ENCODE measurements at regions not wholly inside any gene's neighbourhood (a gene's known extent, or its start where the extent isn't known, plus 50 kb on each side); places are given as distances from the start of the nearest gene placed in this dataset.
"Not testable (repeated sequence)": the region's sequence is repeated elsewhere in the genome, so short reads cannot be mapped to it uniquely, and the experiment has no call there.

DNA sequence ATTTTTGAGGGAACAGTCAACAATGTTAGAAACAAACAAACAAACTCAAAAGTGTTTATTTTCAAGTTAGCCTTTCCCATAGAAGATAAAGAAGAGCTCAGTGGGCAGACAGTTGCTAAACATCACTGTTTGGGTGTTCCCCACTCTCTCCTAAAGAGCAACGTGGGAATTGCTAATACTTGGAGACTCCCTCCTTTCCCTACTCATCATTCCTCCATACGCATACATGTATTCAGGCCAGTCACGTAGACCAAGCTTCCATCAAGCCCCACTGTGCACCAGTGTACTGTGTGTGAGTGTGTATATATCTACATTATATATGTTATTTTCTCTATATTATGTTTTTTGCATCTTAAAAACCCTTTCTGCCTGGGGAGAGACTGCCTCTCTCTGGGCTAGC, 115.0 kb upstream of the EGFLAM start:
- DNase-seq: no peak

DNA sequence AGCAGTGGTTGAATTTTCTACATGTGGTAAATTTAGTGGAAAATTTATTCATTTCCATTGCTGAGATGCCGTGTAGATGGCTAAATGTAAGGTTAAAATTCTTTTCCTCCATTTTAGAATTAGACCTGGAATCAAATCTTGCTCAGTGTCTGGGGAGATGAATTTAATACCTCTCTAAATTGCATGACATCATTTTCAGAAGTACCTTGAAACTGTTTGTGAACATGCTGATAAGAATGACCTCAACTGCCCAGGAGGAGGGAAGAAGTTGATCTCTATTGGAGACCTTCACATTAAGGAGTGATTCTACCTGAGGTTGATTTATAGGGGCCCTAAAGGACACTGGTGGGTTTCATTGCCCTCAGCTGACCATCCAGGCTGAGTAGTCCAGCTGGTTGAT, 116.7 kb upstream of the EGFLAM start:
- no peak for DNase-seq

DNA sequence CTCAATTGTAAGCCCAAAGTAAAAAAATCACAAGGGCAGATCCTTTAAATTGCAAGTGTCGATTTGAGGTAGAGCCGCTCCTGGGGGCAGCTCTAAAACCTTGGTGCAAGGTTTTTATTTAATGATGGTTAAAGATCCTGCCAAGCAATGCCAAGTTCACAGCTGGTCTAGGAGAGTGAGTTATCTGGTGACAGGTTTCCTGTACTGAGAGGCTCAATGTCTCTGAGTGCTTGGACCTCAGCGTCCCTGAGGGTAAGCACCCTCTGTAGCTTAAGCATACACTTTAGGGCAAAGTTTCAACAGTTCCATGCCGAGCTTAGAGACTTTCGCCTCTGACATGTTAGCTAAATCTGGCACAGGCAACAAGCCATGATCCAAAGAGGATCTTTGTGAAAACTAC, 119.8 kb upstream of the EGFLAM start:
- no peak for DNase-seq

DNA sequence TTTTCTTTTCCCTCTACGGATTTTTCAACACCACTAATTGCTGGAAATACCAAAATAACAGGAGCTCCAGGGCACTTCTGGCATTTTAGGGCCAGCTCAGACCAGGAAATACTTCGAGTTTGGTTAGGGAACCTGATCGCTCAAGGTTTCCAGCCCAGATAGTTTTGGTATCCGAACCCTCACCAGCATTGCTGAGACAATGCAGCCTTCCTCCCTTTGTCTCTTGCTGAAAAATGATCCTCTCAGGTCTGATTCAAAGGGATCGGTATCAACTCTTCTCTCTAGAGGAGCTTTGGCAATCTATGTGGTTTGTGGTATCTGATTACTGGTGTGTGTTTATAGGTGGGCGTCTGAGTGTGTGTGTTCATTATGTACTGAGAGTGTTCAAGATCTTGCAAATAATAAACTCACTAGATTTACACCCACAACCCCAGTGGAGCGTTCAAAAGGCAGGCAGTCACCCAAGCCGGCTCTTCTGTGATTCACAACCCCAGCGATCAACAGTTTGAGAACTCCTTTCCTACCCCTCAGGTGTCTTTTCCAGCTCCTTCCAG, 122.8 kb upstream of the EGFLAM start:
- DNase-seq: no peak

DNA sequence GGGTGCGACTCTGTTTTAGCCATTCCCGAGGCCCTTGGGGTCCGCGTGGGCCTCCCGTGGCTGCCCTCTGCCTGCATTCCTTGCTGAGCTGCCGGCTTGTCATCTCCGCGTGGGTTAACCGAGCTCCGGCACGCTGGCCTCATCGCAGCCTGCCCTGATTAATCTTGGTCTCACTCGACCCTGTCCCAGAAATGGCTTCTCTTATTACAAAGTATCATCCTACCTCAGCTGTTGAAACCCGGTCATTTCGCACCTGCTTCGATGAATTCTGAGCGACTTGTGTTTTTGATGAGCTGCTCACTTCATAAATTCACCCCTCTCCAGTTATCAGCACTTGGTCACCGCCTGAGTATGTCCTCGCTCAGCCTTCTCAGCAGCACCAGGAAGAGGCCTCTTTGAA, 123.5 kb upstream of the EGFLAM start:
- DNase-seq: no peak

DNA sequence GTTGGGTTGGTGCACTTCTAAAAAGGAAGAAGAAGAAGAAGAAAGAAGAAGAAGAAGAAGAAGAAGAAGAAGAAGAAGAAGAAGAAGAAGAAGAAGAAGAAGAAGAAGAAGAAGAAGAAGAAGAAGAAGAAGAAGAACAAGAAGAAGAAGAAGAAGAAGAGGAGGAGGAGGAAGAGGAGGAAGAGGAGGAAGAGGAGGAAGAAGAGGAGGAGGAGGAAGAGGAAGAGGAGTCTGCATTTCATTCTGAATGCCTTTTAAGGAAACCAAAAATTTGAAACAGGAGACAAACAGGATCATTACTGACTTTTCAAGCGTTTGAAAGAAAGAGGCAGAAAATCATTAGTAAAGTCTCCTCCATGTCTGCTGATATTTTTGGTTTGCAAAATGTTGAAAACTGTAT, 124.1 kb upstream of the EGFLAM start:
- not testable (repeated sequence) for DNase-seq

DNA sequence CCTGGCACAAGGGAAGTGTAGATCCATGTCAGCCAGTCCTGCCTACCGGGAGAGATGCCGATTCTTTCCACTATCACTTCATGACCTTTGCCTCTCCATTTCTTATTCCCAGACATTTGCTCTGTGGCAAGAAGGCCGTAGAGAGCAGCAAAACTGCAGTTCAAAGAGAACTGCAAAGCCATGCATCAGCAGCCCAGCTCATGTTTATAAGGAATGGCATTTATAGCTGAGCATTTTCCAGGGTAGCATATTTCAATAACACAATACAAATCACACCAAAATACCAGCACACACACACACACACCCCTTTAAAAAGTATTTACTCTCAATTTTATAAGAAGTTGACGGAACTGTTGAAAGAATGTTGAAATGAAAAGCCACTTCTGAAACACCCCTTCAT, 126.7 kb upstream of the EGFLAM start:
- DNase-seq: no peak

DNA sequence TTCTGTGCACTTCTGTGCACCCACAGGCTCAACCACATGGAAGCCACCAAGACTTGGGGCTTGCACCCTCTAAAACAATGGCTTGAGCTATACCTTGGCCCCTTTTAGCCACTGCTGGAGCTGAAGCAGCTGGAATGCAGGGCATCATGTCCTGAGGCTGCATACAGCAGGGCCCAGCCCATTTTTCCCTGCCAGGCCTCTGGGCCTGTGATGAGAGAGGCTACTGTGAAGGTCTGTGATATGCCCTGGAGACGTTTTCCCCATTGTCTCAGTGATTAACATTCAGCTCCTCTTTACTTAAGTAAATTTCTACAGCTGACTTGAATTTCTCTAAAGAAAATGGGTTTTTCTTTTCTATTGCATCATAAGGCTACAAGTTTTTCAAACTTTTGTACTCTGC, 134.0 kb upstream of the EGFLAM start:
- no peak for DNase-seq

DNA sequence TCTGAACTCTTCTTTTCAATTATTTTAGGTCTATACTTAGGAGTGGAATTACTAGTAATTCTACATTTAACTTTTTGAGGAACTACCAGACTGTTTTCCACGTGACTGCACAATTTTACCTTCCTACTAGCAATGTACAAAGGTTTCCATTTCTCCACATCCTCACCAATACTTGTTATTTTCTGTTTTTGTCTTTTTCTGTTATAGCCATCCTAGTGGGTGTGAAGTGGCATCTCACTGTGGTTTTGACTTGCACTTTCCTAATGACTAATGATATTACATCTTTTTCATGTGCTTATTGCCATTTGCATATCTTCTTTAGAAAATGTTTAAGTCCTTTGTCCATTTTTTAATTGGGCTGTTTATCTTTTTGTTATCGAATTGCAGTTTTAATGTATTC, 136.9 kb upstream of the EGFLAM start:
- no peak for DNase-seq

DNA sequence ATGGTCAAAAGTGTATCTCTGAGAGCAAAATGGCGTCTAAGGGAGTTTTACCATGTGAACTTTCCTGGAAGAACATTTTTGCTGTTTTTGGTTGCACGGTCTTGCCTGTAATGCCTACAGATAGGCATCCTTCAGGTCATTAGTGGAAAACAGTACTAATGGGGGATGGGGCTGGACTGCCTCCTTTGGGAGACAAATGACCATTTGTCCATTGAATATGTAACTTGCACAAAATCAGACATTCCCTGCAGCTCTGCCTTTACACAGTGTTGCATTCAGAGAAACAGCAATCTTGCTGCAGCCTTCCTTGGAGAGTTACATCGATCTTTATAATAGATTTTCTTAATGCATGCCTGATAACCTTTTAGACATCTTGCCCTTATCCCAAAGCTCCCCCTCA, 138.5 kb upstream of the EGFLAM start:
- DNase-seq: no peak

DNA sequence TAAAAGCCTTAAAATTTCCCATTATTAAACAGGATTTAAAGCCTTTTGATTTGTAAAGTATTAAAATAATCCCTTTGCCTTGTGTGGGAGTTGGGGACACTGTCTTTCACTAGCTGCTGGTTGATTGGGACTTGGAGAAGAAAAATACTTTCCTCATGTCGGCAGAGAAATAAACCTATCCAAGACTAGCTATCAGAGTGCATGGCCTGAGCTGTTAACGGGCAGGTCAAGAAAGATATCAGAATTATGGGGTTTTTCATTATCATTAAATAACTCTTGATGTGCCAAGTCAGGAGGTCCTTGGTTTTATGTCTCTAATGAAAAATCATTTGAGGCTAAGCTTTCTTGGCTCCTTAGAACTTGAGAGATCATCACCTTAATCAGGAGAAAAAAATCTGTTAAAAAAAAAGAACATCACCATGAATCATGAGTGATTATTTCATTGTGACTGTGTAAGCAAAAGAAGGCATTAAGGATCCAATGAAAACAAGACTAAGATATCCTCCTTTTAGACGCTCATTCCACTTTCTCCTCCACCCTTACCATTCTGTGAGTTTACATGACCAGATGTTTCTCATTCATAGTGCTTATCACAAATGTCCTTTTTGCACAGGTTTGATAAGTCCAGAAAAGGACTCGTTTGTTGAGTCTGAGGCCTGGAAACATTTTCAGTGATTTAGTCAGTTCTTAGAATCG, 140.4 kb upstream of the EGFLAM start:
- no peak for DNase-seq

DNA sequence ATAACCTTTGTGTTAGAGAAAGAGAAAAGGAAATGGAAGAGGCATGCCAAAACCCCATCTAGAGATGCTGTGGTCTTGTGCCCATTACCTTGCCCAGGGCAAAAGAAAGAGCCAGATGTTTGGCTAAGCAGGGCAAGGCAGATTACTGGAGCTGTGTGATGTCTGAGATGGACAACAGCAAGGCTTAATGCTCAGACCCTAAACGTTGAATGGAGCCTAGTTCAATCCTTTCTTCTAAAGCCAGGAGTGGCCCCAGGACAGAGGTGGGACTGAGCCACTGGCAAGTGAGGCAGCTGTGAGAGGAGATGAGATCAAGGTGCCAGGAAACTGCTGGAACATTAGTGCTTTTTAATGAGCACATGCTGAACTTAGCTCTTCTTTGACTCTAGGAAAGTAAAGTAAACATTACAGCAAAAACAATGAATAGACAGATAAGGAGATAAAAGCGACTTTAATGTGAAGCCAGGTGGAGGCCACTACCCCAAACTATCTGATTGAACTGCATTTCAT, 143.0 kb upstream of the EGFLAM start:
- DNase-seq: no peak

DNA sequence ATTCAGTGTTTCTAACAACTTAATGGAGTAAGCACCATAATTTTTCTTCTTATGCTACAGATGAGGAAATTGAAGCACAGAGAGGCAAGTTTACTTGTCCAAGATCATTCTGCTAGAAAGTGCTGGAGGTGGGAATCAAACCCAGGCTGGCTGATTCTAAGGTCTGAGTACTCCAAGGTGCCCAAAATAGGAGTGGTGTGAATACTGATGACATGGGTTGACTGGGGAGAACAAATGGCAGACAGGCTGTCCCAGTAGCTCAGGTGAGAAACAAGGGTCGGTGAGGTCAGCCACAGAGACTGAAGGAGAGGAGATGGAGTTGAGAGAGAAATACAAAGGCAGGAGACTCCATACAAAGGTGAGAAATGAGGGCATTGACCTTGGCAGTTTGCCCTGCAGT, 144.5 kb upstream of the EGFLAM start:
- no peak for DNase-seq

DNA sequence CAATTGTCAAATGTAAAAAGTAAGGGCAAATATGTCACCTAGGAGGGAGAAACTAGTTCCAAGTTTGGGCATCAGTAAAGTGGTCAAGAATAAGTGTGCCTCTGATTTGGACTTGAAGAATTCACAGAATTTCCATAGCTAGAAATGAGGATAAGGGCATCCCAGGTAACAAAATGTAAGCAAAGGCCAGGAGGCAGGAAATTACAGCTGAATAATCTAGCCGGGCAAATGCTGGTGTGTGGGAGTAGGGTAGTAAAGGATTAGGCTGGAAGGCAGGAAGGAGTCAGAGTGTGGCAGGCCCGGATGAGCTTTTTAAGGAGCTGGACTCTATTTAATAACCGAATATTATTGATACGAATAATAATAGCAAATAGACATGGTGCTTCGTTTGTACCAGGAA, 144.9 kb upstream of the EGFLAM start:
- DNase-seq: no peak

DNA sequence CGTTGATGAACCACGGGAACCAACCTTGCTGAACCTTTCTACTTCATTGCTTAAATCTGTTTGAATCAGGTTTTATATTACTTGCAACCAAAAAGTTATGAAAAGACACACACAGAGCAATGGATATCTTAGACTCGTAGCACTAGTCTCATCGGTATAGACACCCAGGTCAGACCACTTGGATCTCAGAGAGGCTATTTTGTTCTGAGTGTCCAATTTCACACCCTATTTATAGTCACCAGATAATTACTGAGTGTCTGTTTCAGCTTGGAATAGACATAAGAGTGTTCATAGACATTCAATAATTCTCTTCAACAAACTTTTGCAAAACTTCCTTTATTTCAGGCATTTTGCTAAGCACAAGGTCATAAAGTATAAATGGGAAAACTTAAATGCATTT, 145.4 kb upstream of the EGFLAM start:
- no peak for DNase-seq

DNA sequence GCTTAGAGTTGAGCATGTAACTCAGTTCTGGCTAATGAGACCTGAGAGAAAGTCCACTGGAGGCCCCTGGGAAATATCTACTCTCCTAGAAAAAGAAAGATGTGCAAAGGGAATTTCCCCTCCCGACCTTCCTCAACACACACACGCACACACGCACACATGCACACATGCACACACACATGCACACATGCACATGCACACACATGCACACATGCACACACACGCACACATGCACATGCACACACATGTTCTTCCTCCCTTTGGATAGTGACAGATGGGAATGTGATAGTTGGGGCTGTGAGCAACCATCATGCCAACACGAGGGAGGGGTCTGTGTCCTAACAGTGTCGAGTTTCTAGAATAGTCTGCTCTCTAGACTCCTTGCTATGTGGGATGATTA, 148.2 kb upstream of the EGFLAM start:
- DNase-seq: no peak

DNA sequence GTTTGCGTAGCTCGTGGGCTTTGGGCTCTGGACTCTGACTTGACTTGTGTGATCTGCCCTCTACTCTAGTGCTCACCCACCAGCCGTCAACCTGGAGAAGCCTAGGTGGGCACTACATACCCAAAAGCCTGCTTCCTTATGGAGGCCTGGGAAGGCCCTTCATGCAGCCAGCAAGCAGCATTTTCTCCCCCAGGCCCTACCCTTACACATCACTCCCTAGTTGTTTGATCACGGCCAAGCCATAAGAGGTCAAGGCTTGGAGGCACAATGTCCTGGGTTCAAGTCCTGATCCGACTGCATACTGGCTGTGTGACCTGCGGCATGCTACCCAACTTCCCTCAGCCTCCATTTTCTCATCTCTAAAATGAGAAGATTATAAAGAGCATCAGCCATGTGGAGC, 151.3 kb upstream of the EGFLAM start:
- no peak for DNase-seq

DNA sequence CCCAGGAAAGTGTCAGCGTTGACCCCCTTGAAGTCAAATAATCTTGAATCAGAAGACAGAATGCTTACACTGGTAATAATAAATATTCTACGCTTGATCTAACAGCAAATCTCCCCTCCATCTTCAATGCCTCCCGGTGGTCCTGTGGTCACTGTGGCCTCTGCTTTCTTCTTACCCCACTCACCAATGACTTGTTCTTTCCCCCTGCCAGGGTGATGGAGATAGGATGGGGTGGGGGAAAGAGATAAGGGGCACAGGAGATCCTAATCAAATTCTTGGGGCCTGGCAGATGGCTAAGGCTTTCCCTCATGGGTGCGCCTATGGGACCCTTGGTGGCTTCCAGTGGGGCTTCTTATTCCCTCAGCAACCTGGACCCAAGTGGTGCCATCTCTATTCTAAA, 152.6 kb upstream of the EGFLAM start:
- no peak for DNase-seq

DNA sequence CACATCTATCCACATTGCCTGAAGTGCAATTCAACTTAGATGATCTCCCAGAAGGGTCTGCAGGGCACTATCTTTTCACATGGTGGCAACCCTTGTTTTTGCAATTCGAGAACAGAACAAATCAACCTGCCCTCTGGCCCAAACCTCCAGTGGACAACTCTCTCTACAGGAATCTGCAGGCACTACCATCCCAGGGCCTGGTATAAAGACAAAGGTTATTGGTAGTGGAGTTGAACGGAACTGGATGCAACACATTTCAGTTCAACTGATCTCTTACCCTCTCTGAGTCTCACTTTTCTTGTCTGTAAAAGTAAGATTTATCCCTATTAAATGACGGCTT, 153.2 kb upstream of the EGFLAM start:
- DNase-seq: no peak

DNA sequence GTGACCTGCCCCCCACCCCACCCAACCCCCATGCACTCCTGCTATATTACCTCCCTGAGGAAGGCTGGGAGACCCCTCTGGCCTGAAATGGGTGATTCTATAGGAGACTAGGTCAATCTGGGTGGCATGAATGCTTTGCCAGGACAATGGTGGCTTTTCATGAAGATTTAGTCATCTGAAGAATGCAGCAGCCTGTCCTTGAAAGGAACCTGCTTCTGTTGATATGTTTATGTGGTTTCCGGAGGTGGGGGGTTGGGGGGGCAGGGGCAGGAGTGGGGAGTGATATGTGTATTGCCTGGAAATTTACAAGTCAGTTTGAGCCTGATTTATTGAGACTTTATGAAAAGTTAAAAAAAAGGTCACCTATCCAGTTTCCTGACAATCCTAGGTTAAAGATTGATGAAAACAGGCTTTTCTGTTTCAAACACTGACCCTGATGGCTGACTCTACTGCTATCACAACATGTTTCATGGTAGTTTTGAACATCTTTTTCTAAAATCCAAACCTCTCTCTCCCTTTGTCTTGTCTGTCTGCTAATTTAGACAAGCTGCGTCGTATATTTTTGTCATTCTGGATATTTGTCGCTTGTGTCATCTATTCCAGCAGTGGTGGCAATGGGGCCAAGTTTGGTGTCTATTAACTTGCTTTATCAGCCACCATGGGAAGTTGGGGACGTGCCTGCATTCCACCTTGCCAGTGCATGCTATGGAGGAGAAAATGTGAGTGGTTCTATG, 153.7 kb upstream of the EGFLAM start:
- no peak for DNase-seq

DNA sequence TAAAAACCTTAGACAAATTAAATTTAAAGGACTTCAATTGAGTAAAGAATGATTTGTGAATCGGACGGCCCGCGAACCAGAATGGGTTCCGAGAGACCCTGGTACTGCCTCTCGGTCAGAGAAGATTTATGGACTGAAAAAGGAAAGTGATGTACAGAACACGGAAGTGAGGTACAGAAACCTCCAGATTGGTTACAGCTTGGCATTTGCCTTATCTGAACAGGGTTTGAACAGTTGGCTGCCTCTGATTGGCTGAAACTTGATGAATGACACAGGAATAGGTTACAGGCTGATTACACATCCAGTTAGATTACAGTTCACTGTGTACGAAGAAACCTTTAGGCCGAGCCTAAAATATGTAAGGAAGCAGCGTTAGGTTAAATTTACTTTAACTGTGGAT, 156.5 kb upstream of the EGFLAM start:
- DNase-seq: no peak

DNA sequence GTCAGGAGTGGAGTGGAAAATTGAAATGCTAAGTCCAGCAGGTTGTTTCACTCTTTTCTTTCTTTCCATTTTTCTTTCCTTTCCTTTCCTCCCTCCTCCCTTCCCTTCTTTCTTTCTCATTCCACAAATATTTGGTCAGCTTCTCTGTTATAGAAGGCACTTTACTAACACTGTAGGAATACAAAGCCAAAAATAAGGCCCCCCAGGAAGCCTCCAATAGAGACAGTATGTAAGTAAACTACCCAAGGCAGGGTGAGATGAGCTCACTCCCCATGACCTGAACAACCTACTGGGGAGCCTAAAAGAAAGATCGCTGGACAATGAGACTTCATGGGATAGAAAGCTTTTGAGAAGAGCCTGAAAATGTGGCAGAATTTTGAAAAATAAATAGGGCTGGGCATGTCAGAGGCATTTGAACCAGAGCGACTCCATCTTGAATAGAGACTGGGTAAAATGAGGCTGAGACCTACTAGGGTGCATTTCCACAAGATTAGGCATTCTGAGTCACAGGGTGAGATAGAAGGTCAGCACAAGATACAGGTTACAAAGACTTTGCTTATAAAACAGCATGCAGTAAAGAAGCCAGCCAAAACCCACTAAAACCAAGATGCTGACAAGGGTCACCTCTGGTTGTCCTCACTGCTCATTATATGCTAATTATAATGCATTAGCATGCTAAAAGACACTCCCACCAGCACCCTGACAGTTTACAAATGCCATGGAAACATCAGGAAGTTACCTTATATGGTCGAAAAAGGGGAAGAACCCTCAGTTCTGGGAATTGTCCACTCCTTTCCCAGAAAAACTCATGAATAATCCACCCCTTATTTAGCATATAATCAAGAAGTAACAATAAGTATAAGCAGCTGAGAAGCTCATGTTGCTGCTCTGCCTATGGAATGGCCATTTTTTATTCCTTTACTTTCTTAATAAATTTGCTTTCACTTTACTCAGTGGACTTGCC, 158.9 kb upstream of the EGFLAM start:
- no peak for DNase-seq

DNA sequence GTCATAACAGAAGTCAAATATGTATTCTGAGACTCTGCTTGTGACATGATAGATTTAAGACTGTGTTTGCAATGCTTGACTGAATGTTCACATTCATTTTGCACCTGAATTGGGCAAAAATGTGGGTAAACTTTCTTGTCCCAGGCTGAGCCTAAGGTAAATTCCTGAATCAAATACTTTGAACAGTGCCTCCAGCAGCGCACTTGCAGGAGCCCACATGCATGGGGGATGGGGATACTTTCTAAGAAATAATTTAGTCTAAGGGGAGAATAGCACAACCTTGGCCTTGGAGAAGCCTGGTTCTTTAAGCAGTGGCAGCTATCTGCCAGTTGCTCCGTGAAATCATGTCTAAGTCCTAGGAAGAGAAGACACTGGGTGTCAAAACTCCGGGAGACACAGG, 163.5 kb upstream of the EGFLAM start:
- DNase-seq: no peak
